GM23338 (cell line): ENCODE measurements at regions not wholly inside any gene's neighbourhood (a gene's known extent, or its start where the extent isn't known, plus 50 kb on each side); places are given as distances from the start of the nearest gene placed in this dataset.

ENCODE experiments used
- CREB1 ChIP-seq: fragments of 250-450 bp; sonication (Bioruptor Pico); IDR thresholded peaks from 2 replicates; pipeline ENCODE4 v1.5.0; 2020; ENCODE audit warnings: low read depth, mild to moderate bottlenecking, moderate library complexity
- CTCF ChIP-seq, 2 experiments: fragments of 200-600 bp in 1 of 2; sonication (generic) in 1 of 2; conservative IDR thresholded peaks; 2 replicates each; pipeline versions ENCODE4 v1.5.1 to v1.6.1; 2016 to 2017; ENCODE audit warnings: antibody characterized with exemption in 2 of 2, low read depth in 2 of 2, mild to moderate bottlenecking in 2 of 2, moderate library complexity in 1 of 2
- EZH2 ChIP-seq: fragments of 200-600 bp; sonication (generic); IDR thresholded peaks from one replicate; pipeline ENCODE4 v1.8.0; 2017; ENCODE audit warnings: antibody characterized with exemption, mild to moderate bottlenecking, low read depth; ENCODE audit not compliant: unreplicated experiment
- EZH2phosphoT487 ChIP-seq: fragments of 200-600 bp; sonication (generic); IDR thresholded peaks from one replicate; pipeline ENCODE4 v1.8.1; 2018; ENCODE audit warnings: antibody characterized with exemption; ENCODE audit not compliant: unreplicated experiment
- JUNB ChIP-seq: IDR thresholded peaks from one replicate; pipeline ENCODE4 v1.6.1; 2016; ENCODE audit warnings: antibody characterized with exemption; ENCODE audit not compliant: unreplicated experiment
- NANOG ChIP-seq: IDR thresholded peaks from 2 replicates; pipeline ENCODE4 v1.6.1; 2016; ENCODE audit warnings: antibody characterized with exemption, borderline replicate concordance
- POLR2AphosphoS5 ChIP-seq: IDR thresholded peaks from 2 replicates; pipeline ENCODE4 v1.6.1; 2016; ENCODE audit warnings: antibody characterized with exemption, low read depth
- REST ChIP-seq: IDR thresholded peaks from one replicate; pipeline ENCODE4 v1.6.1; 2018; ENCODE audit warnings: antibody characterized with exemption; ENCODE audit not compliant: unreplicated experiment
- ZNF114 ChIP-seq: fragments of 250-450 bp; sonication (Bioruptor Pico); IDR thresholded peaks from 2 replicates; pipeline ENCODE4 v1.5.0; 2020; ENCODE audit warnings: mild to moderate bottlenecking, moderate library complexity
- ZNF331 ChIP-seq: fragments of 250-450 bp; sonication (Bioruptor Pico); IDR thresholded peaks from 2 replicates; pipeline ENCODE4 v1.5.0; 2020; ENCODE audit warnings: low read depth, mild to moderate bottlenecking, moderate library complexity
- TF ChIP-seq, protein P1 (sequence below): IDR thresholded peaks from 2 replicates; pipeline ENCODE4 v1.6.1; 2016; ENCODE audit warnings: antibody characterized with exemption
- TF ChIP-seq, protein P2 (sequence below): fragments of 250-450 bp; sonication (Bioruptor Pico); IDR thresholded peaks from 2 replicates; pipeline ENCODE4 v1.5.0; 2020; ENCODE audit warnings: mild to moderate bottlenecking, moderate library complexity

DNA sequence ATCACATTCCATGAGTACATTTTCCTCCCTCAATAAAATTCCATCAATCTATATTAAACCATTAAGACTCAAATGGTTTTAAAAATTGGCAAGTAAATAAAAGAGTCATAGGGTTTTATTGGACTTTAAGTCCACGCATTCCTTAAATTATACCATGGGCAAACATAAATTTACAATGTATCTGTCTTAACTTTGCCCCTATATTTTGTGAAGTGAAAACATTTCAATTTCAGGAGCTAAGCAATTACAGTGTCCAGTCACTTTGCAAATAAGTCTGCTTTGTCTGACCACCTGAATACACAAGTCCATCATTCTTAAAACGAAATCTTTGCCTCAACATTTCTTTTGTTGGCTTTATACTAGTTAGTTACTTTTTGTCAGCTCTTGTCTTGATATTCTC, 197.5 kb upstream of the SEMA3D start:
- TF ChIP-seq, protein P1, sequence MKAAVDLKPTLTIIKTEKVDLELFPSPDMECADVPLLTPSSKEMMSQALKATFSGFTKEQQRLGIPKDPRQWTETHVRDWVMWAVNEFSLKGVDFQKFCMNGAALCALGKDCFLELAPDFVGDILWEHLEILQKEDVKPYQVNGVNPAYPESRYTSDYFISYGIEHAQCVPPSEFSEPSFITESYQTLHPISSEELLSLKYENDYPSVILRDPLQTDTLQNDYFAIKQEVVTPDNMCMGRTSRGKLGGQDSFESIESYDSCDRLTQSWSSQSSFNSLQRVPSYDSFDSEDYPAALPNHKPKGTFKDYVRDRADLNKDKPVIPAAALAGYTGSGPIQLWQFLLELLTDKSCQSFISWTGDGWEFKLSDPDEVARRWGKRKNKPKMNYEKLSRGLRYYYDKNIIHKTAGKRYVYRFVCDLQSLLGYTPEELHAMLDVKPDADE = no peak
- no peak for TF ChIP-seq EZH2
- TF ChIP-seq CTCF (conservative IDR thresholded peaks at IDR 0.05; ENCODE audit: low read depth in 2 of 2) = no peak
- no peak for TF ChIP-seq EZH2phosphoT487
- TF ChIP-seq REST = no peak
- TF ChIP-seq POLR2AphosphoS5 = no peak
- no peak for TF ChIP-seq NANOG
- no peak for TF ChIP-seq CREB1 (CRISPR knock-in tag)
- TF ChIP-seq, protein P2, sequence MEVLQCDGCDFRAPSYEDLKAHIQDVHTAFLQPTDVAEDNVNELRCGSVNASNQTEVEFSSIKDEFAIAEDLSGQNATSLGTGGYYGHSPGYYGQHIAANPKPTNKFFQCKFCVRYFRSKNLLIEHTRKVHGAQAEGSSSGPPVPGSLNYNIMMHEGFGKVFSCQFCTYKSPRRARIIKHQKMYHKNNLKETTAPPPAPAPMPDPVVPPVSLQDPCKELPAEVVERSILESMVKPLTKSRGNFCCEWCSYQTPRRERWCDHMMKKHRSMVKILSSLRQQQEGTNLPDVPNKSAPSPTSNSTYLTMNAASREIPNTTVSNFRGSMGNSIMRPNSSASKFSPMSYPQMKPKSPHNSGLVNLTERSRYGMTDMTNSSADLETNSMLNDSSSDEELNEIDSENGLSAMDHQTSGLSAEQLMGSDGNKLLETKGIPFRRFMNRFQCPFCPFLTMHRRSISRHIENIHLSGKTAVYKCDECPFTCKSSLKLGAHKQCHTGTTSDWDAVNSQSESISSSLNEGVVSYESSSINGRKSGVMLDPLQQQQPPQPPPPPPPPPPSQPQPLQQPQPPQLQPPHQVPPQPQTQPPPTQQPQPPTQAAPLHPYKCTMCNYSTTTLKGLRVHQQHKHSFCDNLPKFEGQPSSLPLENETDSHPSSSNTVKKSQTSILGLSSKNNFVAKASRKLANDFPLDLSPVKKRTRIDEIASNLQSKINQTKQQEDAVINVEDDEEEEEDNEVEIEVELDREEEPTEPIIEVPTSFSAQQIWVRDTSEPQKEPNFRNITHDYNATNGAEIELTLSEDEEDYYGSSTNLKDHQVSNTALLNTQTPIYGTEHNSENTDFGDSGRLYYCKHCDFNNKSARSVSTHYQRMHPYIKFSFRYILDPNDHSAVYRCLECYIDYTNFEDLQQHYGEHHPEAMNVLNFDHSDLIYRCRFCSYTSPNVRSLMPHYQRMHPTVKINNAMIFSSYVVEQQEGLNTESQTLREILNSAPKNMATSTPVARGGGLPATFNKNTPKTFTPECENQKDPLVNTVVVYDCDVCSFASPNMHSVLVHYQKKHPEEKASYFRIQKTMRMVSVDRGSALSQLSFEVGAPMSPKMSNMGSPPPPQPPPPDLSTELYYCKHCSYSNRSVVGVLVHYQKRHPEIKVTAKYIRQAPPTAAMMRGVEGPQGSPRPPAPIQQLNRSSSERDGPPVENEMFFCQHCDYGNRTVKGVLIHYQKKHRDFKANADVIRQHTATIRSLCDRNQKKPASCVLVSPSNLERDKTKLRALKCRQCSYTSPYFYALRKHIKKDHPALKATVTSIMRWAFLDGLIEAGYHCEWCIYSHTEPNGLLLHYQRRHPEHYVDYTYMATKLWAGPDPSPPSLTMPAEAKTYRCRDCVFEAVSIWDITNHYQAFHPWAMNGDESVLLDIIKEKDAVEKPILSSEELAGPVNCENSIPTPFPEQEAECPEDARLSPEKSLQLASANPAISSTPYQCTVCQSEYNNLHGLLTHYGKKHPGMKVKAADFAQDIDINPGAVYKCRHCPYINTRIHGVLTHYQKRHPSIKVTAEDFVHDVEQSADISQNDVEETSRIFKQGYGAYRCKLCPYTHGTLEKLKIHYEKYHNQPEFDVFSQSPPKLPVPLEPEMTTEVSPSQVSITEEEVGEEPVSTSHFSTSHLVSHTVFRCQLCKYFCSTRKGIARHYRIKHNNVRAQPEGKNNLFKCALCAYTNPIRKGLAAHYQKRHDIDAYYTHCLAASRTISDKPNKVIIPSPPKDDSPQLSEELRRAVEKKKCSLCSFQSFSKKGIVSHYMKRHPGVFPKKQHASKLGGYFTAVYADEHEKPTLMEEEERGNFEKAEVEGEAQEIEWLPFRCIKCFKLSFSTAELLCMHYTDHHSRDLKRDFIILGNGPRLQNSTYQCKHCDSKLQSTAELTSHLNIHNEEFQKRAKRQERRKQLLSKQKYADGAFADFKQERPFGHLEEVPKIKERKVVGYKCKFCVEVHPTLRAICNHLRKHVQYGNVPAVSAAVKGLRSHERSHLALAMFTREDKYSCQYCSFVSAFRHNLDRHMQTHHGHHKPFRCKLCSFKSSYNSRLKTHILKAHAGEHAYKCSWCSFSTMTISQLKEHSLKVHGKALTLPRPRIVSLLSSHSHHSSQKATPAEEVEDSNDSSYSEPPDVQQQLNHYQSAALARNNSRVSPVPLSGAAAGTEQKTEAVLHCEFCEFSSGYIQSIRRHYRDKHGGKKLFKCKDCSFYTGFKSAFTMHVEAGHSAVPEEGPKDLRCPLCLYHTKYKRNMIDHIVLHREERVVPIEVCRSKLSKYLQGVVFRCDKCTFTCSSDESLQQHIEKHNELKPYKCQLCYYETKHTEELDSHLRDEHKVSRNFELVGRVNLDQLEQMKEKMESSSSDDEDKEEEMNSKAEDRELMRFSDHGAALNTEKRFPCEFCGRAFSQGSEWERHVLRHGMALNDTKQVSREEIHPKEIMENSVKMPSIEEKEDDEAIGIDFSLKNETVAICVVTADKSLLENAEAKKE (CRISPR knock-in tag) = no peak
- no peak for TF ChIP-seq JUNB
- TF ChIP-seq ZNF331 = no peak
- no peak for TF ChIP-seq ZNF114
